ENCODE measurements at regions not wholly inside any gene's neighbourhood (a gene's known extent, or its start where the extent isn't known, plus 50 kb on each side); places are given as distances from the start of the nearest gene placed in this dataset.

DNA sequence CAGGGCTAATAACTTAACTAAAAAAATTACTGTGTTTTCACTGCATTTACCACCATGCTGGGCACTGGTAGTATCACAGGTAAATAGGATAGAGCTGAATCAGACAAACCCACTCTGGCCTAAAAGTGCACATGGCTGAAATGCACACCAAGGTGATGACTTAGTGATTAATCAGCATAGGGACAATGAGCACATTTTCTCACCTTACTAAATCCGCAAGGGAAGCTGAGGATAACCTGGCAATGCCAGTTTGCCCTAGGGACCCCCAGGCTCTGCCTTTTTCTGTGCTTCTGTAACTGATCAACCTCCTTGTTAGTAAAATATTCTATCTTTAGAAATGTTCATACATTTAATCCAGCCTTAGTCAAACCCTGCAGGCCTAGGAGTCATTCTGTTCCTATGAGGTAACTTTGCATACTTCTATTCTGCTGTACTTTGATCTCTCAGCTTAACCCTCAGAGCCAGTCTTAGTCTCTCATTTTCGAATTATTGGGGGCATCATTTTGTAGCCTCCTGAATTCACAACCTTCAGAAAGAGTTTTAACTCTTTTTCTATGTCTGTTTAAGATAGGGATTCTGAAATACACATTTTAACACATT lies 562.9 kb upstream of the KCNMB2 start:
- no peak overlapping the region for H3K9ac ChIP-seq (replicated peaks; ENCODE audit: extremely low read depth, insufficient read depth, low read length)
- no peaks in the 10 kb centered on the region for H3K9me3 ChIP-seq (replicated peaks; ENCODE audit: control insufficient read depth, insufficient read depth, low read length)
- intact Hi-C loops (cut with micrococcal nuclease), result no loop called here
- dilution Hi-C loops (cut with MboI; ENCODE audit: extremely low pct_ligation_motif_present, low sequenced_read_pairs), result no loop called here
- ChIA-PET POLR2A (no interaction called here), CTCF (interaction anchor here (2.1 kb wide), 1 partner anchor 412 kb away, joined by 5 read pairs; no protein-coding TSS in a partner anchor)
- TF ChIP-seq MYC (IDR thresholded peaks at IDR 0.05; ENCODE audit: low read depth, low read length), result no peak
- TF ChIP-seq POLR2A (IDR thresholded peaks at IDR 0.05; ENCODE audit: low read depth, low read length), result no peak
- no peak for TF ChIP-seq FOS (IDR thresholded peaks at IDR 0.05; ENCODE audit: borderline replicate concordance, insufficient read depth, low read length)
- TF ChIP-seq GATA2 (IDR thresholded peaks at IDR 0.05; ENCODE audit: insufficient read depth, insufficient read length, low read depth, low read length), result no peak
- TF ChIP-seq, protein P1, sequence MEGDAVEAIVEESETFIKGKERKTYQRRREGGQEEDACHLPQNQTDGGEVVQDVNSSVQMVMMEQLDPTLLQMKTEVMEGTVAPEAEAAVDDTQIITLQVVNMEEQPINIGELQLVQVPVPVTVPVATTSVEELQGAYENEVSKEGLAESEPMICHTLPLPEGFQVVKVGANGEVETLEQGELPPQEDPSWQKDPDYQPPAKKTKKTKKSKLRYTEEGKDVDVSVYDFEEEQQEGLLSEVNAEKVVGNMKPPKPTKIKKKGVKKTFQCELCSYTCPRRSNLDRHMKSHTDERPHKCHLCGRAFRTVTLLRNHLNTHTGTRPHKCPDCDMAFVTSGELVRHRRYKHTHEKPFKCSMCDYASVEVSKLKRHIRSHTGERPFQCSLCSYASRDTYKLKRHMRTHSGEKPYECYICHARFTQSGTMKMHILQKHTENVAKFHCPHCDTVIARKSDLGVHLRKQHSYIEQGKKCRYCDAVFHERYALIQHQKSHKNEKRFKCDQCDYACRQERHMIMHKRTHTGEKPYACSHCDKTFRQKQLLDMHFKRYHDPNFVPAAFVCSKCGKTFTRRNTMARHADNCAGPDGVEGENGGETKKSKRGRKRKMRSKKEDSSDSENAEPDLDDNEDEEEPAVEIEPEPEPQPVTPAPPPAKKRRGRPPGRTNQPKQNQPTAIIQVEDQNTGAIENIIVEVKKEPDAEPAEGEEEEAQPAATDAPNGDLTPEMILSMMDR (IDR thresholded peaks at IDR 0.05; ENCODE audit: extremely low read depth in 1 of 2, insufficient read depth in 1 of 2, low read depth in 1 of 2, low read length in 2 of 2), result no peak
- no peak for TF ChIP-seq JUN (IDR thresholded peaks at IDR 0.05; ENCODE audit: borderline replicate concordance, insufficient read depth, insufficient read length, low read depth)
- TF ChIP-seq MAX (IDR thresholded peaks at IDR 0.05; ENCODE audit: insufficient read depth, insufficient read length), result no peak
- H4K20me1 ChIP-seq (replicated peaks; ENCODE audit: control insufficient read depth, extremely low read depth, insufficient read depth, low read length), result no peaks in the 10 kb centered on the region
- no peak overlapping the region for H2AFZ ChIP-seq (ENCODE audit: low read depth, low read length)
- no peak overlapping the region for H3K4me2 ChIP-seq (ENCODE audit: insufficient read depth, low read length)
- no peak overlapping the region for H3K4me3 ChIP-seq (replicated peaks in 1 of 3; ENCODE audit: insufficient read depth in 1 of 3, low read depth in 1 of 3, low read length in 3 of 3)
- H3K27ac ChIP-seq (ENCODE audit: insufficient read depth, low read depth, low read length), result no peak overlapping the region
- H3K9me1 ChIP-seq (replicated peaks; ENCODE audit: control insufficient read depth, extremely low read depth, insufficient read depth, low read length), result no peaks in the 10 kb centered on the region
- H3K27me3 ChIP-seq (ENCODE audit: control insufficient read depth in 2 of 2, insufficient read depth in 2 of 2, low read length in 2 of 2), result no peaks in the 10 kb centered on the region
- peaks cover 7% of the 10 kb centered on the region for H3K4me1 ChIP-seq (ENCODE audit: control insufficient read depth, extremely low read depth, insufficient read depth, low read length)
- DNase-seq (ENCODE audit: low read depth, low spot score) (no peak), FAIRE-seq (no peak)
- no peaks in the 10 kb centered on the region for H3K79me2 ChIP-seq (ENCODE audit: control insufficient read depth, insufficient read depth, low read length)
- no TSS peak for BruUV-seq (replicated peaks)
- no peaks in the 10 kb centered on the region for H3K36me3 ChIP-seq (ENCODE audit: control insufficient read depth in 2 of 2, extremely low read depth in 1 of 2, insufficient read depth in 2 of 2, low read length in 2 of 2)
